Lower lobe of right lung (tissue), 2 donors: ENCODE measurements at regions not wholly inside any gene's neighbourhood (a gene's known extent, or its start where the extent isn't known, plus 50 kb on each side); places are given as distances from the start of the nearest gene placed in this dataset.

ENCODE experiments used
- ATAC-seq, 2 donors: fragments of 200-7000 bp; cut with Tn5 transposase; one replicate each; pipeline ENCODE4 v1.9.1; 2020 to 2022; ENCODE audit warnings: mild to moderate bottlenecking in 2 of 2, moderate library complexity in 2 of 2
- DNase-seq: peaks from one replicate; pipeline ENCODE4 v3.0.0-alpha.2; 2020
- H3K27ac ChIP-seq: fragments of 200-600 bp; one replicate; pipeline ENCODE4 v1.8.0; 2022
- H3K27me3 ChIP-seq: fragments of 200-600 bp; one replicate; pipeline ENCODE4 v1.8.0; 2022; ENCODE audit warnings: low read depth
- H3K36me3 ChIP-seq: fragments of 200-600 bp; one replicate; pipeline ENCODE4 v1.8.0; 2022; ENCODE audit warnings: mild to moderate bottlenecking
- H3K4me1 ChIP-seq: fragments of 200-600 bp; one replicate; pipeline ENCODE4 v1.8.0; 2022
- H3K4me3 ChIP-seq: fragments of 200-600 bp; one replicate; pipeline ENCODE4 v1.8.0; 2022; ENCODE audit warnings: mild to moderate bottlenecking
- H3K9me3 ChIP-seq: fragments of 200-600 bp; one replicate; pipeline ENCODE4 v1.8.0; 2022
- intact Hi-C: fragments of 100-400 bp; cut with DNase I; formaldehyde crosslinking; loops from one replicate; pipeline ENCODE4 v1.11.0; 2022
- TF ChIP-seq, protein P1 (sequence below): fragments of 200-600 bp; IDR thresholded peaks from one replicate; pipeline ENCODE4 v1.8.0; 2022; ENCODE audit warnings: antibody characterized with exemption, mild to moderate bottlenecking
- donor health status: DM: no; HTN: yes; CAD: no; lungs with severe emphysema.

GRCh38 chr21:17359781-17360180 is 153.1 kb upstream of the CXADR start:
- ATAC-seq (no peak), DNase-seq (no peak)
- no peaks in the 10 kb centered on the region for H3K4me1 ChIP-seq
- H3K27ac ChIP-seq, result no peak overlapping the region
- H3K4me3 ChIP-seq, result no peak overlapping the region
- H3K36me3 ChIP-seq, result no peaks in the 10 kb centered on the region
- intact Hi-C loops, result no loop called here
- no peaks in the 10 kb centered on the region for H3K27me3 ChIP-seq
- TF ChIP-seq, protein P1, sequence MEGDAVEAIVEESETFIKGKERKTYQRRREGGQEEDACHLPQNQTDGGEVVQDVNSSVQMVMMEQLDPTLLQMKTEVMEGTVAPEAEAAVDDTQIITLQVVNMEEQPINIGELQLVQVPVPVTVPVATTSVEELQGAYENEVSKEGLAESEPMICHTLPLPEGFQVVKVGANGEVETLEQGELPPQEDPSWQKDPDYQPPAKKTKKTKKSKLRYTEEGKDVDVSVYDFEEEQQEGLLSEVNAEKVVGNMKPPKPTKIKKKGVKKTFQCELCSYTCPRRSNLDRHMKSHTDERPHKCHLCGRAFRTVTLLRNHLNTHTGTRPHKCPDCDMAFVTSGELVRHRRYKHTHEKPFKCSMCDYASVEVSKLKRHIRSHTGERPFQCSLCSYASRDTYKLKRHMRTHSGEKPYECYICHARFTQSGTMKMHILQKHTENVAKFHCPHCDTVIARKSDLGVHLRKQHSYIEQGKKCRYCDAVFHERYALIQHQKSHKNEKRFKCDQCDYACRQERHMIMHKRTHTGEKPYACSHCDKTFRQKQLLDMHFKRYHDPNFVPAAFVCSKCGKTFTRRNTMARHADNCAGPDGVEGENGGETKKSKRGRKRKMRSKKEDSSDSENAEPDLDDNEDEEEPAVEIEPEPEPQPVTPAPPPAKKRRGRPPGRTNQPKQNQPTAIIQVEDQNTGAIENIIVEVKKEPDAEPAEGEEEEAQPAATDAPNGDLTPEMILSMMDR, result no peak
- H3K9me3 ChIP-seq, result no peaks in the 10 kb centered on the region

- TF ChIP-seq, protein P1, result no peak
- intact Hi-C loops, result no loop called here
Measured at GRCh38 chr21:17368748-17369363, 144.0 kb upstream of the CXADR start.

GRCh38 chr21:17370263-17370662 is 142.6 kb upstream of the CXADR start:
- peak; percentile 84 to 91 for ATAC-seq
- intact Hi-C loops, result no loop called here
- Histone ChIP-seq H3K36me3 (no peaks in the 10 kb centered on the region), H3K4me1 (no peaks in the 10 kb centered on the region), H3K27me3 (no peaks in the 10 kb centered on the region), H3K4me3 (no peak overlapping the region), H3K9me3 (no peaks in the 10 kb centered on the region), H3K27ac (no peak overlapping the region)
- peak; percentile 68 for DNase-seq
- TF ChIP-seq, protein P1, result no peak

More at GRCh38 chr21:17368748-17369363, 144.0 kb upstream of the CXADR start:
- DNase-seq (no peak), ATAC-seq (no peak)
- no peak overlapping the region for H3K27ac ChIP-seq
- no peak overlapping the region for H3K4me3 ChIP-seq
- H3K27me3 ChIP-seq, result no peaks in the 10 kb centered on the region
- H3K9me3 ChIP-seq, result no peaks in the 10 kb centered on the region
- no peaks in the 10 kb centered on the region for H3K4me1 ChIP-seq
- no peaks in the 10 kb centered on the region for H3K36me3 ChIP-seq

DNA sequence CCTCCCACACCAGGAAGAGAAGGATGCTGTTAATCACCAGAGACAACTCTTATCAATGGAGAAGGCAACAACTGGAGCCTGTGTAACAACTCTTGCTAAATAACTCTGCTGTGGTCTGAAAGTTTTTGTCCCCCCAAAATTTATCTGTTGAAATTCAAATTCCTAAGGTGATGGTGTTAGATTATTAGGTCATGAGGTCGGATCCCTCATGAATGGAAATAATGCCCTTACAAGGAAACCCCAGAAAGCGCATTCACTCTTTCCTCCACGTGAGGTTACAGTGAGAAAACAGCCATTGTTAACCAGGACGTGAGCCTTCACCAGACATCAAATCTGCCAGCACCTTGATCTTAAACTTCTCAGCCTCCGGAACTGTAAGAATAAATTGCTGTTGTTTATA is 141.9 kb upstream of the CXADR start:
- H3K27me3 ChIP-seq, result no peaks in the 10 kb centered on the region
- H3K4me1 ChIP-seq, result no peaks in the 10 kb centered on the region
- H3K4me3 ChIP-seq, result no peak overlapping the region
- intact Hi-C loops, result no loop called here
- TF ChIP-seq, protein P1, result no peak
- no peaks in the 10 kb centered on the region for H3K9me3 ChIP-seq
- H3K36me3 ChIP-seq, result no peaks in the 10 kb centered on the region
- DNase-seq (no peak), ATAC-seq (no peak)
- H3K27ac ChIP-seq, result no peak overlapping the region

GRCh38 chr21:17371450-17371849 is 141.4 kb upstream of the CXADR start:
- ATAC-seq, result peak in 1 of 2 donors; percentile 72
- TF ChIP-seq, protein P1, result no peak

More at GRCh38 chr21:17371450-17371849, 141.4 kb upstream of the CXADR start:
- Histone ChIP-seq H3K4me1 (no peaks in the 10 kb centered on the region), H3K27ac (no peak overlapping the region), H3K36me3 (no peaks in the 10 kb centered on the region), H3K9me3 (no peaks in the 10 kb centered on the region), H3K27me3 (no peaks in the 10 kb centered on the region), H3K4me3 (no peak overlapping the region)
- no peak for DNase-seq
- intact Hi-C loops, result no loop called here
